Bronchial epithelial cell (primary cell): ENCODE measurements at regions not wholly inside any gene's neighbourhood (a gene's known extent, or its start where the extent isn't known, plus 50 kb on each side); places are given as distances from the start of the nearest gene placed in this dataset.

Experiments
- DNase-seq: peaks from one replicate; pipeline ENCODE4 v3.0.0-alpha.2; 2010; ENCODE audit warnings: low read depth
- FAIRE-seq: peaks from 2 replicates; lab custom pipeline; 2011; peaks lifted over from hg19 to GRCh38; lab: Jason Lieb, UNC
- H3K27me3 ChIP-seq: 2 replicates; pipeline ENCODE4 v1.5.1; 2011; ENCODE audit warnings: low read length; ENCODE audit not compliant: control insufficient read depth, insufficient read depth
- H3K36me3 ChIP-seq: 2 replicates; pipeline ENCODE4 v1.5.1; 2011; ENCODE audit warnings: low read length; ENCODE audit not compliant: control insufficient read depth, insufficient read depth
- H3K4me3 ChIP-seq: 2 replicates; pipeline ENCODE4 v1.5.1; 2011; ENCODE audit warnings: mild to moderate bottlenecking, low read depth, low read length, control low read depth
- TF ChIP-seq, protein P1 (sequence below): IDR thresholded peaks from 2 replicates; pipeline ENCODE4 v1.5.1; 2011; ENCODE audit warnings: mild to moderate bottlenecking, moderate library complexity, low read length, control low read depth, inconsistent platforms; ENCODE audit not compliant: insufficient read depth, severe bottlenecking

DNA sequence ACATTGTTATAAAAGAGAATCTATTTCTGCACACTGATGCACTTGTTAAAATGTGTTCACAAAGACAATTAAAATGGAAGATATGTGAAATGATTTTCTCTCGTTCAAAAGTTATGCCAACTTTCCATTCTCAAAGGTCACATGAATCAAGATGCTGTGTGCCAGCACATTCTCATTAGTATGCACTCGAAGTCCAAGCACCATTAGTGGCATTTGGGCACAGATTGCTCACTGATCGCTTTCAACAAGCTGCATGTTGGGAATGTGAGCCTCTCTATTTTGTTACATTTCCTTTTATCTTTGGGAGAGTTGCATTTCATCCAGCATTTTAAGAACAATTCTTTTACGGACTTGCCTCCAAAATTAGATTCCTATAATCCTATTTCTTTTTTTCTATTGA, 398.9 kb downstream of the FBXO15 start:
- DNase-seq (no peak), FAIRE-seq (no peak)
- no peak overlapping the region for H3K4me3 ChIP-seq
- no peaks in the 10 kb centered on the region for H3K36me3 ChIP-seq
- H3K27me3 ChIP-seq, result no peaks in the 10 kb centered on the region
- TF ChIP-seq, protein P1, sequence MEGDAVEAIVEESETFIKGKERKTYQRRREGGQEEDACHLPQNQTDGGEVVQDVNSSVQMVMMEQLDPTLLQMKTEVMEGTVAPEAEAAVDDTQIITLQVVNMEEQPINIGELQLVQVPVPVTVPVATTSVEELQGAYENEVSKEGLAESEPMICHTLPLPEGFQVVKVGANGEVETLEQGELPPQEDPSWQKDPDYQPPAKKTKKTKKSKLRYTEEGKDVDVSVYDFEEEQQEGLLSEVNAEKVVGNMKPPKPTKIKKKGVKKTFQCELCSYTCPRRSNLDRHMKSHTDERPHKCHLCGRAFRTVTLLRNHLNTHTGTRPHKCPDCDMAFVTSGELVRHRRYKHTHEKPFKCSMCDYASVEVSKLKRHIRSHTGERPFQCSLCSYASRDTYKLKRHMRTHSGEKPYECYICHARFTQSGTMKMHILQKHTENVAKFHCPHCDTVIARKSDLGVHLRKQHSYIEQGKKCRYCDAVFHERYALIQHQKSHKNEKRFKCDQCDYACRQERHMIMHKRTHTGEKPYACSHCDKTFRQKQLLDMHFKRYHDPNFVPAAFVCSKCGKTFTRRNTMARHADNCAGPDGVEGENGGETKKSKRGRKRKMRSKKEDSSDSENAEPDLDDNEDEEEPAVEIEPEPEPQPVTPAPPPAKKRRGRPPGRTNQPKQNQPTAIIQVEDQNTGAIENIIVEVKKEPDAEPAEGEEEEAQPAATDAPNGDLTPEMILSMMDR, result no peak

DNA sequence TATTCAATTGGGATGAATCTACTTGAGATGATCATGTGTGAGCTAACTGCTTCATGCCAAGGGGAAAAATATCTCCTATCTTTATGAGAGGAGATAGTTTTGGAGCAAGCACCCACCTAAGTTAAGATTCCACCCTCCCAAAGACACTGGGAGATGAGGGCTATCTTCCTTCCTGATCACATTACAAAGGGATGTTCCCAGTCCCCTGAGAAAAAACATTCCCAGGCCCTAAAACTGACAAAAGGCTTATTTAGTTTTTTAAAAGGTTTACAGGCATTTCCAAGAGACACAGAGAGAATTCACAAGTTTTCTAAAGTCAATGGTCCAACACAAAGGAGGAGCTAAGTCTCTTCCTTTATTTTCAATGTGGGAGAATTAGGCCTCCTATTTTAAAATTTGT, 401.5 kb downstream of the FBXO15 start:
- DNase-seq (no peak), FAIRE-seq (no peak)
- TF ChIP-seq, protein P1, result no peak

DNA sequence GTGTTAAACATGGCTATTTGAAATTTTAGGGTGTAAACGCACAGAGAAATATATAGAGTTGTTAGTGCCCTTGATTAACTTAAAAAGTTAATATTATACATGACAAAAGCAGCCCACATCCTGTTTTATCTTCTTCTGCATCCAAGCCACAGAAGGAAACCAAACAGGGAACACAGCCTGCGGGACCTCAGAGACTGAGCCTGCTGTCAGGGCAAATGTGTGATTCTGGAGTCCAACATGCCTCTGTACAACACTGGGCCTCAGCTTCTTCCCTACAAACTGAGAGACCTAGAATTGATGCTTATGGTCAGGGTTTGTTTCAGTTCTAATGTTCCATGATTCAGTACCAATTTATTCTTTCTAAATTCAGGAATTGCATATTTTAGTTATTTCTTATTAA, 404.7 kb downstream of the FBXO15 start:
- H3K36me3 ChIP-seq, result no peaks in the 10 kb centered on the region
- DNase-seq, result no peak
- no peak overlapping the region for H3K4me3 ChIP-seq
- no peak for FAIRE-seq
- TF ChIP-seq, protein P1, result no peak
- H3K27me3 ChIP-seq, result no peaks in the 10 kb centered on the region

More for the DNA sequence above, 401.5 kb downstream of the FBXO15 start:
- no peaks in the 10 kb centered on the region for H3K36me3 ChIP-seq
- no peak overlapping the region for H3K4me3 ChIP-seq
- no peaks in the 10 kb centered on the region for H3K27me3 ChIP-seq

DNA sequence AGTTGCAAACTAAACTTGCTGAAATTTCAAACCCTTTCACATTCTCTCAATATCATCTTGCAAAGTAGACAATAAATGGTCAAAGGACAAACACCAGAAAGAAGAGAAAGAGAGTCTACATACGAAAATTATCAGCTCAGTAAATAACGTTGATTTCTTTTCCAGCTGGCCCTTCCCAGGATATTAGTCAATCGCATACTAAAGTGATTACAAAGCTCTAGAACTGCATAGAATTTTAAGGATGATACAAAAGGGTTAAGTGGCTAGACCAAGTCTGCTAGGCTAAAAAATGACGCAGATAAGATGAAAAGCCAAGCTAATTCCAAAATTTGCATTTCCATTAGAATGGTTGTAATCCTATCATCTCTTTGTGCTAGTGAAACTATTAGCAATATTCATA, 405.7 kb downstream of the FBXO15 start:
- DNase-seq (peak; percentile 72), FAIRE-seq (no peak)
- H3K36me3 ChIP-seq, result no peaks in the 10 kb centered on the region
- TF ChIP-seq, protein P1, result no peak
- no peak overlapping the region for H3K4me3 ChIP-seq
- no peaks in the 10 kb centered on the region for H3K27me3 ChIP-seq

DNA sequence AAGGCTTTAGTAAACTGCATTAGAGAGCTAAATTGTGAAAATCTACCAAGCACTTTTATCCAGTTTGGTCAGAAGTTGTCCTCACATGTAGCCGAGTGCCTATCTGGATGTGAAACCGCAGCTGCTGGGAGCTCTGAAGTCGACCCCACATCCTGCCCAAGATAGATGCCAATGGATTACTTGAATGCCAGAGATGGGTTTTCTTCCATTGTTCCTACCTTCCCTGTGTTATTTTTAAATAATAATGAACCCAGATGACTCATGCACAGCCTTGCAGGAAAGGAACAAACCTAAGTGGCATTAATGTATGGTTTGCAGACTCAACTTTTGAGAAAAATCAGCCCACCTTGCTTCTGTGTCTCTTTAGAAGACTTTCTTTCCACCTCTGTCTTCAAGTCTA, 408.5 kb downstream of the FBXO15 start:
- DNase-seq (peak; percentile 58), FAIRE-seq (no peak)
- Histone ChIP-seq H3K4me3 (no peak overlapping the region), H3K27me3 (no peaks in the 10 kb centered on the region), H3K36me3 (no peaks in the 10 kb centered on the region)
- TF ChIP-seq, protein P1, result no peak

DNA sequence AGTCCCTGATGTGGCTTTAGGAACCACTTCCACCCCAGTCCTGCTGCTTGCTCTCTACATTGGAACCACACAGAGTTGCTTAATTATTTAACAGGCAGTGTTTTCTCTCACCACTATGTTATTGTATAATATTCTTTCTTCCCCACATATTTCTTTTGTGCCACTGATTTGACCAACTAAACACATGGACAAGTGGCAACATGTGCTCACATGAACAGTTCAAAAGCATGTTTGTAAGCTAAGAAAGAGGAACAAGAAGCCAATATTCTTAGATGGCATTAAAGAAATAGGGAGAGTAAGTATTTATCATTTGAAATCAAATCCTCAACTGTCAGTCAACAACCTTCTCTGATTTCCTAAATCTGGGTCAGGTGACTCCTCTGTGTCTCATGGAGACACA, 409.6 kb downstream of the FBXO15 start:
- no peak overlapping the region for H3K4me3 ChIP-seq
- H3K27me3 ChIP-seq, result no peaks in the 10 kb centered on the region
- FAIRE-seq (no peak), DNase-seq (peak; percentile 84)
- TF ChIP-seq, protein P1, result no peak
- no peaks in the 10 kb centered on the region for H3K36me3 ChIP-seq
